ENCODE measurements at regions not wholly inside any gene's neighbourhood (a gene's known extent, or its start where the extent isn't known, plus 50 kb on each side); places are given as distances from the start of the nearest gene placed in this dataset.

DNA sequence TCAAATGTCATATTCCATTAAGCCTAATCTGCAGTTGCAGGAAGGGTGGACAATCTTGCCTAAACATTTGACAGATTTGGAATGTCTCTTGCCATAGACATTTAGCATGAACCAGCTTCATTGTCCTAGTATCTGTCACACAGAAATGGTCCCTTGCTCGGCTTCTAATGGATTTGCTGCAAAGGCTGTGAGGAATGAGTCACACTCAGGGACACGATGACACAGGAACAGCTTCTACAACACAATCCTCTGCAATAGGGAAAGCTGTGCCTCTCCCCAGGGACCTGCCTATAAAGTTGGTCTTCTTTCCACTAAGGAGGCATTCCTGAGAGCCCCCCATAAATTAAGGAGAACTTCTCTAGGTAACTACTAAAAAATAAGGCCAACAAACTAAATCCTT is 155.1 kb upstream of the L3MBTL4 start:
- no peak overlapping the region for H4K91ac ChIP-seq (replicated peaks; ENCODE audit: insufficient read length, low read length)
- H3K4me1 ChIP-seq (replicated peaks in 1 of 4; ENCODE audit: control insufficient read depth in 3 of 4, insufficient read depth in 4 of 4, low read length in 3 of 4) = peaks cover 0 to 9% (median 2%) of the 10 kb centered on the region in 4 experiments; a peak in 2 of 7 replicates
- no peaks in the 10 kb centered on the region for H4K20me1 ChIP-seq (replicated peaks in 1 of 2; ENCODE audit: control insufficient read depth in 1 of 2, insufficient read depth in 2 of 2, low read length in 2 of 2)
- no peak overlapping the region for H4K5ac ChIP-seq (ENCODE audit: insufficient read length, low read depth, low read length)
- no peaks in the 10 kb centered on the region for H3K36me3 ChIP-seq (ENCODE audit: control insufficient read depth in 2 of 4, insufficient read depth in 4 of 4, low read length in 3 of 4)
- H2BK5ac ChIP-seq (ENCODE audit: low read depth, low read length) = no peak overlapping the region
- ChIA-PET CTCF (ENCODE audit: partially characterized antibody) (interaction anchor here (2.3 kb wide), 1 partner anchor 28 kb away, joined by 7 read pairs; no protein-coding TSS in a partner anchor), POLR2A (ENCODE audit: partially characterized antibody) (interaction anchor here (1.2 kb wide), 1 partner anchor 377 kb away, joined by 3 read pairs; no protein-coding TSS in a partner anchor)
- no peak overlapping the region for H3K23ac ChIP-seq (ENCODE audit: insufficient read length)
- no peak overlapping the region for H2AK5ac ChIP-seq (ENCODE audit: low read depth, low read length)
- no peak overlapping the region for H3K14ac ChIP-seq (ENCODE audit: insufficient read length)
- no peaks in the 10 kb centered on the region for H3K79me2 ChIP-seq (ENCODE audit: control insufficient read depth in 1 of 2, insufficient read depth in 2 of 2, low read length in 2 of 2)
- no peak overlapping the region for H3K4me2 ChIP-seq (ENCODE audit: insufficient read depth in 1 of 2, low read depth in 2 of 2, low read length in 2 of 2)
- FAIRE-seq (no peak), DNase-seq (ENCODE audit: low read depth in 1 of 2, low spot score in 2 of 2) (no peak)
- H3K4ac ChIP-seq (replicated peaks; ENCODE audit: insufficient read length, low read depth, low read length) = no peak overlapping the region
- no peak overlapping the region for H3K18ac ChIP-seq (ENCODE audit: extremely low read depth, low read length)
- no peaks in the 10 kb centered on the region for H3K27me3 ChIP-seq (replicated peaks in 1 of 4; ENCODE audit: control insufficient read depth in 3 of 4, extremely low read depth in 1 of 4, insufficient read depth in 3 of 4, low read length in 3 of 4)
- H3K9me3 ChIP-seq (ENCODE audit: insufficient read depth in 2 of 2, low read depth in 1 of 2, low read length in 1 of 2) = no peaks in the 10 kb centered on the region
- no peak overlapping the region for H2AFZ ChIP-seq (ENCODE audit: low read length)
- no peak overlapping the region for H3K4me3 ChIP-seq (ENCODE audit: extremely low read depth in 1 of 4, insufficient read depth in 2 of 4, low read depth in 3 of 4, low read length in 4 of 4)
- no peaks in the 10 kb centered on the region for H3K79me1 ChIP-seq (ENCODE audit: low read depth, low read length)
- H2BK15ac ChIP-seq (ENCODE audit: low read length) = no peak overlapping the region
- H2BK120ac ChIP-seq (replicated peaks; ENCODE audit: low read depth, low read length) = no peak overlapping the region
- no peak overlapping the region for H3K56ac ChIP-seq (replicated peaks; ENCODE audit: insufficient read length, low read depth, low read length)
- no peak overlapping the region for H4K8ac ChIP-seq (ENCODE audit: extremely low read depth, insufficient read depth, low read length)
- H3K9ac ChIP-seq (replicated peaks in 1 of 4; ENCODE audit: extremely low read depth in 1 of 4, low read depth in 3 of 4, low read length in 3 of 4) = no peak overlapping the region
- H2BK12ac ChIP-seq (ENCODE audit: low read depth, low read length) = no peak overlapping the region
- no peak overlapping the region for H3K27ac ChIP-seq (ENCODE audit: low read depth, low read length)
- WGBS, 2 experiments (ENCODE audit: extremely low coverage in 1 of 2, insufficient coverage in 1 of 2, insufficient read length in 1 of 2, insufficient replicate concordance in 2 of 2, low coverage in 1 of 2, low lambda C conversion rate in 2 of 2, missing lambda C conversion rate in 1 of 2) = 84% methylated on average over 2 of the region's 2 CpGs; no CpG with 5 or more reads in 1 of the 2 experiments
- H2BK20ac ChIP-seq (ENCODE audit: low read length) = no peak overlapping the region
- H3K23me2 ChIP-seq (ENCODE audit: low read depth, low read length) = no peaks in the 10 kb centered on the region
- TF ChIP-seq CHD1 (IDR thresholded peaks at IDR 0.05; ENCODE audit: low read depth, low read length) (no peak), CBX8 (IDR thresholded peaks at IDR 0.05; ENCODE audit: borderline replicate concordance, low read depth, low read length) (no peak), GTF2F1 (IDR thresholded peaks at IDR 0.05; ENCODE audit: borderline replicate concordance, low read depth, low read length) (no peak), CEBPB (IDR thresholded peaks at IDR 0.05; ENCODE audit: low read depth, low read length) (no peak), TCF12 (IDR thresholded peaks at IDR 0.05; ENCODE audit: low read depth, low read length) (no peak), POU5F1 (IDR thresholded peaks at IDR 0.05; ENCODE audit: low read depth, low read length) (no peak), CHD2 (IDR thresholded peaks at IDR 0.05; ENCODE audit: low read length) (no peak), EP300 (IDR thresholded peaks at IDR 0.05; ENCODE audit: borderline replicate concordance in 1 of 2, low read depth in 2 of 2, low read length in 2 of 2) (no peak), RAD21 (IDR thresholded peaks at IDR 0.05 in 1 of 2, conservative IDR thresholded peaks at IDR 0.05 in 1 of 2; ENCODE audit: low read depth in 2 of 2, low read length in 2 of 2) (no peak), KDM5A (IDR thresholded peaks at IDR 0.05; ENCODE audit: low read length) (no peak), HDAC6 (IDR thresholded peaks at IDR 0.05; ENCODE audit: low read depth, low read length) (no peak)
- TF ChIP-seq, protein P1, sequence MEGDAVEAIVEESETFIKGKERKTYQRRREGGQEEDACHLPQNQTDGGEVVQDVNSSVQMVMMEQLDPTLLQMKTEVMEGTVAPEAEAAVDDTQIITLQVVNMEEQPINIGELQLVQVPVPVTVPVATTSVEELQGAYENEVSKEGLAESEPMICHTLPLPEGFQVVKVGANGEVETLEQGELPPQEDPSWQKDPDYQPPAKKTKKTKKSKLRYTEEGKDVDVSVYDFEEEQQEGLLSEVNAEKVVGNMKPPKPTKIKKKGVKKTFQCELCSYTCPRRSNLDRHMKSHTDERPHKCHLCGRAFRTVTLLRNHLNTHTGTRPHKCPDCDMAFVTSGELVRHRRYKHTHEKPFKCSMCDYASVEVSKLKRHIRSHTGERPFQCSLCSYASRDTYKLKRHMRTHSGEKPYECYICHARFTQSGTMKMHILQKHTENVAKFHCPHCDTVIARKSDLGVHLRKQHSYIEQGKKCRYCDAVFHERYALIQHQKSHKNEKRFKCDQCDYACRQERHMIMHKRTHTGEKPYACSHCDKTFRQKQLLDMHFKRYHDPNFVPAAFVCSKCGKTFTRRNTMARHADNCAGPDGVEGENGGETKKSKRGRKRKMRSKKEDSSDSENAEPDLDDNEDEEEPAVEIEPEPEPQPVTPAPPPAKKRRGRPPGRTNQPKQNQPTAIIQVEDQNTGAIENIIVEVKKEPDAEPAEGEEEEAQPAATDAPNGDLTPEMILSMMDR (IDR thresholded peaks at IDR 0.05; ENCODE audit: control extremely low read depth in 1 of 3, insufficient read depth in 1 of 3, low read depth in 1 of 3, low read length in 3 of 3) = no peak
